IMR-90 (cell line): ENCODE measurements at regions not wholly inside any gene's neighbourhood (a gene's known extent, or its start where the extent isn't known, plus 50 kb on each side); places are given as distances from the start of the nearest gene placed in this dataset.

ENCODE experiments used
- ATAC-seq: fragments of 200-7000 bp; cut with Tn5 transposase; 2 replicates; pipeline ENCODE4 v1.9.1; 2020; ENCODE audit warnings: low read depth, mild to moderate bottlenecking, moderate library complexity
- BruUV-seq: library from RNA; stranded (reverse); fragments of 400-500 nt; replicated peaks from 2 replicates; lab custom pipeline; 2021; lab: Mats Ljungman, UMichigan
- CTCF ChIA-PET: fragments of 300-600 bp; formaldehyde crosslinking; extraction: SDS; loops from one replicate; lab custom pipeline; 2021; ENCODE audit warnings: antibody characterized with exemption; lab: Yijun Ruan, JAX
- POLR2A ChIA-PET: fragments of 300-600 bp; sonication (Branson Sonifier 250); formaldehyde crosslinking; loops from one replicate; lab custom pipeline; 2022; ENCODE audit warnings: antibody characterized with exemption; ENCODE audit not compliant: unreplicated experiment; lab: Charles Lee
- DNase-seq: peaks from one replicate; pipeline ENCODE4 v3.0.0; 2013
- H2AFZ ChIP-seq: replicated peaks from 2 replicates; pipeline ENCODE3; 2013; ENCODE audit warnings: low read length, mild to moderate bottlenecking; ENCODE audit not compliant: poor library complexity
- H2AK5ac ChIP-seq: 2 replicates; pipeline ENCODE4 v1.6.1; 2013; ENCODE audit warnings: low read depth, low read length, inconsistent platforms
- H2AK9ac ChIP-seq: replicated peaks from 2 replicates; pipeline ENCODE3; 2013; ENCODE audit warnings: mild to moderate bottlenecking, low read depth, low read length, moderate library complexity; ENCODE audit not compliant: poor library complexity
- H2BK120ac ChIP-seq: 2 replicates; pipeline ENCODE4 v1.6.1; 2013; ENCODE audit warnings: low read depth, low read length, inconsistent platforms
- H2BK15ac ChIP-seq: 3 replicates; pipeline ENCODE4 v1.6.1; 2013; ENCODE audit warnings: low read depth, low read length, inconsistent platforms
- H2BK20ac ChIP-seq: 2 replicates; pipeline ENCODE4 v1.6.1; 2013; ENCODE audit warnings: low read depth, mild to moderate bottlenecking, inconsistent platforms, low read length, moderate library complexity
- H2BK5ac ChIP-seq: 2 replicates; pipeline ENCODE4 v1.6.1; 2013; ENCODE audit warnings: mild to moderate bottlenecking, low read depth, low read length, inconsistent platforms; ENCODE audit not compliant: poor library complexity, severe bottlenecking
- H3K14ac ChIP-seq: replicated peaks from 2 replicates; pipeline ENCODE4 v1.6.1; 2013; ENCODE audit warnings: low read depth, low read length, inconsistent platforms
- H3K18ac ChIP-seq: 2 replicates; pipeline ENCODE4 v1.6.1; 2013; ENCODE audit warnings: low read depth, low read length, control low read depth
- H3K23ac ChIP-seq: 2 replicates; pipeline ENCODE4 v1.6.1; 2013; ENCODE audit warnings: low read depth, low read length, inconsistent platforms
- H3K27ac ChIP-seq: 2 replicates; pipeline ENCODE4 v1.5.1; 2013; ENCODE audit warnings: mild to moderate bottlenecking, control low read depth, low read length; ENCODE audit not compliant: insufficient read depth
- H3K27me3 ChIP-seq: 2 replicates; pipeline ENCODE4 v1.6.1; 2013; ENCODE audit warnings: low read length; ENCODE audit not compliant: control insufficient read depth, insufficient read depth
- H3K36me3 ChIP-seq: 2 replicates; pipeline ENCODE4 v1.6.1; 2013; ENCODE audit warnings: low read length, mixed read lengths; ENCODE audit not compliant: control insufficient read depth, insufficient read depth
- H3K4ac ChIP-seq: 2 replicates; pipeline ENCODE4 v1.6.1; 2013; ENCODE audit warnings: low read depth, low read length, inconsistent platforms
- H3K4me1 ChIP-seq: 2 replicates; pipeline ENCODE4 v1.6.1; 2013; ENCODE audit warnings: low read length, mixed read lengths; ENCODE audit not compliant: control insufficient read depth, insufficient read depth
- H3K4me2 ChIP-seq: 2 replicates; pipeline ENCODE4 v1.6.1; 2013; ENCODE audit warnings: low read depth, mild to moderate bottlenecking, control low read depth, low read length, moderate library complexity
- H3K4me3 ChIP-seq: 2 replicates; pipeline ENCODE4 v1.5.1; 2013; ENCODE audit warnings: low read depth, mild to moderate bottlenecking, control low read depth, low read length, moderate library complexity; ENCODE audit not compliant: insufficient read depth
- H3K56ac ChIP-seq: 2 replicates; pipeline ENCODE4 v1.6.1; 2013; ENCODE audit warnings: low read length, inconsistent platforms; ENCODE audit not compliant: insufficient read depth; ENCODE audit errors: extremely low read depth
- H3K79me1 ChIP-seq, 2 experiments: 2 replicates each; pipeline ENCODE4 v1.6.1; 2013; ENCODE audit warnings: low read length in 2 of 2, inconsistent platforms in 1 of 2, low read depth in 1 of 2
- H3K9ac ChIP-seq: 2 replicates; pipeline ENCODE4 v1.6.1; 2013; ENCODE audit warnings: low read depth, low read length, control low read depth
- H3K9me1 ChIP-seq: 2 replicates; pipeline ENCODE4 v1.6.1; 2013; ENCODE audit warnings: low read length, inconsistent platforms; ENCODE audit not compliant: insufficient read depth
- H3K9me3 ChIP-seq: 2 replicates; pipeline ENCODE4 v1.6.1; 2013; ENCODE audit warnings: low read length; ENCODE audit not compliant: control insufficient read depth, insufficient read depth
- H4K20me1 ChIP-seq: 2 replicates; pipeline ENCODE4 v1.6.1; 2013; ENCODE audit warnings: low read length, inconsistent platforms; ENCODE audit not compliant: insufficient read depth
- H4K5ac ChIP-seq: 2 replicates; pipeline ENCODE4 v1.6.1; 2013; ENCODE audit warnings: mild to moderate bottlenecking, low read depth, low read length, control low read depth
- H4K8ac ChIP-seq, 2 experiments: 2 replicates each; pipeline ENCODE4 v1.6.1; 2013; ENCODE audit warnings: low read depth in 2 of 2, low read length in 2 of 2, control low read depth in 1 of 2, inconsistent platforms in 1 of 2
- H4K91ac ChIP-seq: 2 replicates; pipeline ENCODE4 v1.6.1; 2013; ENCODE audit warnings: low read depth, low read length, inconsistent platforms; ENCODE audit not compliant: insufficient read depth
- CHD1 ChIP-seq: IDR thresholded peaks from 2 replicates; pipeline ENCODE4 v1.6.1; 2012; ENCODE audit warnings: low read depth, low read length, improper control_type of control experiment
- POLR2A ChIP-seq: IDR thresholded peaks from 2 replicates; pipeline ENCODE4 v1.6.1; 2012; ENCODE audit warnings: mild to moderate bottlenecking, low read depth, low read length
- SMC3 ChIP-seq: fragments of 150-350 bp; IDR thresholded peaks from 2 replicates; pipeline ENCODE4 v1.6.1; 2016; ENCODE audit warnings: low read depth, mild to moderate bottlenecking, antibody characterized with exemption, low read length, moderate library complexity
- WGBS, 2 experiments: methylation state at CpG; one replicate each; pipeline versions ENCODE4 v1.1.5 to v1.1.7; 2013; ENCODE audit warnings: missing lambda C conversion rate in 2 of 2; ENCODE audit not compliant: insufficient read length in 1 of 2; ENCODE audit errors: extremely low coverage in 2 of 2; 5-methylcytosine and 5-hydroxymethylcytosine counted together
- dilution Hi-C: fragments of 300-500 bp; cut with HindIII; formaldehyde crosslinking; loops from one replicate; pipeline ENCODE4 v1.14.3; 2018; ENCODE audit warnings: low sequenced_read_pairs; ENCODE audit not compliant: unreplicated experiment
- in situ Hi-C: fragments of 300-500 bp; cut with MboI; formaldehyde crosslinking; loops from 3 replicates; pipeline ENCODE4 v1.14.3; 2019; ENCODE audit warnings: low sequenced_read_pairs, inconsistent platforms, mixed read lengths
- intact Hi-C: fragments of 100-400 bp; cut with micrococcal nuclease; formaldehyde crosslinking; loops from 2 replicates; pipeline ENCODE4 v1.10.0; 2022
- TF ChIP-seq, protein P1 (sequence below): fragments of 150-350 bp; IDR thresholded peaks from 2 replicates; pipeline ENCODE4 v1.6.1; 2016; ENCODE audit warnings: low read depth, mild to moderate bottlenecking, low read length, moderate library complexity, borderline replicate concordance

DNA sequence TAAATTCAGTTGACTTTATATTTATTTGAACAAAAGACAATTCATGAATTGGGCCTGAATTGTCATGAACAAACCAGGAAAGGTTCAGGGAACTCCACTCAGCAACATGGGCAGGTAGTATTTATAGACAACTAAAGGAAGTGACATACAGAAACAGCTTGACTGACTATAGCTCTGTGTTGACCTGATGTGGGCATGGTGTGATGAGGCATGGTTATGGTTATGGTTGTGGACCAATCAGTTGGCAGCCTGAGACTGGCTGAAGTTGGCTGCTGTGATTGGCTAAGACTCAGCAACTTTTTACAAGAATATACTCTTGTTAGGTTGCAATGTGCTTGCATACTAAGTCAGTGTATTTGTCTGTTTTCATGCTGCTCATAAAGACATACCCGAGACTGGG is 108.4 kb downstream of the HS3ST3B1 start:
- intact Hi-C loops (no loop called here), dilution Hi-C loops (no loop called here)
- H2AK5ac ChIP-seq, result no peak overlapping the region

More for the DNA sequence above, 108.4 kb downstream of the HS3ST3B1 start:
- no peak overlapping the region for H2BK20ac ChIP-seq
- no peak for DNase-seq
- WGBS, 2 experiments, result no CpG with 5 or more reads among the region's 1 CpG
- no peak overlapping the region for H2BK120ac ChIP-seq
- H4K20me1 ChIP-seq, result no peaks in the 10 kb centered on the region
- H3K4ac ChIP-seq, result no peak overlapping the region
- H3K79me1 ChIP-seq, result no peaks in the 10 kb centered on the region
- no peak overlapping the region for H4K8ac ChIP-seq
- ChIA-PET CTCF (no interaction called here), POLR2A (no interaction called here)
- no peak for ATAC-seq
- H3K9me3 ChIP-seq, result no peaks in the 10 kb centered on the region
- no peak overlapping the region for H3K14ac ChIP-seq
- no peaks in the 10 kb centered on the region for H3K9me1 ChIP-seq
- no peak overlapping the region for H3K27ac ChIP-seq
- H3K4me1 ChIP-seq, result no peaks in the 10 kb centered on the region
- no peak overlapping the region for H3K23ac ChIP-seq
- H3K56ac ChIP-seq, result no peak overlapping the region
- H3K4me2 ChIP-seq, result no peak overlapping the region
- H2BK5ac ChIP-seq, result no peak overlapping the region
- no peak overlapping the region for H2AK9ac ChIP-seq
- H3K4me3 ChIP-seq, result no peak overlapping the region
- no peak overlapping the region for H2BK15ac ChIP-seq
- no peak overlapping the region for H2AFZ ChIP-seq
- no peaks in the 10 kb centered on the region for H3K27me3 ChIP-seq
- no TSS peak for BruUV-seq
- H3K36me3 ChIP-seq, result no peaks in the 10 kb centered on the region
- no peak overlapping the region for H3K18ac ChIP-seq
- TF ChIP-seq CHD1 (no peak), POLR2A (no peak), SMC3 (no peak)
- TF ChIP-seq, protein P1, sequence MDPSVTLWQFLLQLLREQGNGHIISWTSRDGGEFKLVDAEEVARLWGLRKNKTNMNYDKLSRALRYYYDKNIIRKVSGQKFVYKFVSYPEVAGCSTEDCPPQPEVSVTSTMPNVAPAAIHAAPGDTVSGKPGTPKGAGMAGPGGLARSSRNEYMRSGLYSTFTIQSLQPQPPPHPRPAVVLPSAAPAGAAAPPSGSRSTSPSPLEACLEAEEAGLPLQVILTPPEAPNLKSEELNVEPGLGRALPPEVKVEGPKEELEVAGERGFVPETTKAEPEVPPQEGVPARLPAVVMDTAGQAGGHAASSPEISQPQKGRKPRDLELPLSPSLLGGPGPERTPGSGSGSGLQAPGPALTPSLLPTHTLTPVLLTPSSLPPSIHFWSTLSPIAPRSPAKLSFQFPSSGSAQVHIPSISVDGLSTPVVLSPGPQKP, result no peak
- H4K5ac ChIP-seq, result no peak overlapping the region
- no peak overlapping the region for H3K9ac ChIP-seq
- H4K91ac ChIP-seq, result no peak overlapping the region
- in situ Hi-C loops, result no loop called here
